SK-MEL-5 (cell line): ENCODE measurements at regions not wholly inside any gene's neighbourhood (a gene's known extent, or its start where the extent isn't known, plus 50 kb on each side); places are given as distances from the start of the nearest gene placed in this dataset.
"Not testable (repeated sequence)": the region's sequence is repeated elsewhere in the genome, so short reads cannot be mapped to it uniquely, and the experiment has no call there.

ENCODE experiments used
- DNase-seq: peaks from one replicate; pipeline ENCODE4 v3.0.0-alpha.2; 2016; ENCODE audit warnings: low read depth, low spot score
- in situ Hi-C: cut with HindIII; loops from 2 replicates; pipeline ENCODE4 v1.10.0; 2016; ENCODE audit warnings: low sequenced_read_pairs, high pct_unique_total_duplicates, low pct_unique_long_range_greater_than_20kb

- in situ Hi-C loops: no loop called here
These were observed 116.0 kb downstream of the GLUD2 start for GRCh38 chrX:121163443-121163842.

GRCh38 chrX:121165930-121166359 lies 118.5 kb downstream of the GLUD2 start:
- in situ Hi-C loops: no loop called here
- no peak for DNase-seq

More at GRCh38 chrX:121163443-121163842, 116.0 kb downstream of the GLUD2 start:
- no peak for DNase-seq

DNA sequence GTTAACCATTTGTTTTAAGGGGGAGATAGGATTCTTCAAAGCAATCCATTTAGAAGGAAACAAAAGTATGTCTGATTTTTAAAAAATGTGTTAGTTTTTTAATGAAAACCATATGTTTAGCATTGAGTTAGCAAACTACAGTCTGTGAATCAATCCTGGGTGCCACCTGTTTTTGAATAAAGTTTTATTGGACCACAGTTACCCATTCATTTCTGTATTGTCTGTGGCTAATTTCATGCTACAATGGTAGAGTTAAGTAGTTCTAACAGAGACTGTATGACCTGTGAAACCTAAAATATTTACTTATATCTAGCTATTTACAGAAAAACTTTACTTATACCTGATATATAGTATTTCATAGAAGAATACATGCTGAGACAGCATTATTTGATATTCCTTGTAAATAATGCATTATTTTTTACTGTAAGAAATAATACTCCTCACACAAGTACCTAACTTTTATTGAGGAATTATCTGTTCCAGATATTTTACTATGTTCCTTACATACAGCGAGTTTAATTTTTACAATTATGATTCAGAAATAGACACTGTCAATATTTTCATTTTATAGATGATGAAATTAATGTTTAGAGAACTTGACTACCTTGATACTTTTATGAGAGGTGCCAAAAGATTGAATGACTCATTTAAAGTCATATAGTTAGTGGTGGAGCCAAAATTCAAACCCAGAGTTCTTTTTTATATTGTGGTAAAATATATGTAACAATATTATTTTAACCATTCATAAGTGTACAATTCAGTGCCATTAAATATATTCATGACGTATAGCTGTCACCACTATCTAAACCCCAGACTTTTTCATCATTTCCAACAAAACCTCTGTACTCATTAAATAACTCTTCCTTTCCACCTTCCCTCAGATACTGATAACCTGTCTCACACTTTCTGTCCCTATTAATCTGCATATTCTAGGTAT lies 122.0 kb downstream of the GLUD2 start:
- in situ Hi-C loops: no loop called here
- DNase-seq: no peak

DNA sequence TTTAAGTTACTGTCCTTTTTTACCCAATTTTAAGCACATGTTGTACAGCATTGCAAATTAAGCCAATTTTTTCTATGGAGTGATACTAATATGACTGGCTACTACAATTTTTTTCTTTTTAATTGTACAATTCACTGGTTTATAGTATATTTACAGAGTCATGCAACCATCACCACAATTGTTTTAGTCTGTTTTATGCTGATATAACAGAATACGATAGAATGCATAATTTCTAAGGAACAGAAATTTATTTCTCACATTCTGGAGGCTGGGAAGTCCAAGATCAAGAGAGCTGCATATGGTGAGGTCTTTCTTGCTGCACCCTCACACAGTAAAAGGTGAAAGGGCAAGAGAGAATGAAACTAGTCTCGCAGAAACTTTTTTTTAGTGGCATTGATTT lies 125.3 kb downstream of the GLUD2 start:
- no peak for DNase-seq
- in situ Hi-C loops: no loop called here

DNA sequence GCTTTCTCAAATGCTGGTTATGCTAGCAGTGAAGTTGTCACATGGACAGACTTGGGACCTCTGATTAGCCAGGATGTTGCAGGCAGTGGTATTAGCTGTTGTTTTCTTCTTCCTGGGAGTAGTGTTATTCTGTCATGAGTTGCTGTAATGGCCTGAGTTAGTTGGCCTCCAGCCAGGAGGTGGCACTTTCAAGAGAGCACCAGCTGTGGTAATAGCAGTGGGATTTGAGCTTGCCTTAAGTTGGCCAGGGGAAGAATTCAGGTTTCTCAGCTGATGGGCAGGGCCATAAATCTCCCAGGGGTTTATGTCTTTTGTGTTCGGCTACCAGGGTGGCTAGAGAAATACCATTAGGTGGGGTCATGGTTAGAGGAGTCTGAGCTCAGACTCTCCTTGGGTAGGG lies 132.6 kb downstream of the GLUD2 start:
- in situ Hi-C loops: no loop called here
- no peak for DNase-seq

GRCh38 chrX:121191779-121192178 lies 144.4 kb downstream of the GLUD2 start:
- in situ Hi-C loops: no loop called here
- DNase-seq: no peak

- no peak for DNase-seq
- in situ Hi-C loops: no loop called here
These were observed 148.3 kb downstream of the GLUD2 start for GRCh38 chrX:121195719-121196118.

GRCh38 chrX:121196872-121197444 lies 149.5 kb downstream of the GLUD2 start:
- in situ Hi-C loops: not testable (repeated sequence)
- peak; percentile 26 for DNase-seq

GRCh38 chrX:121208563-121208962 lies 161.2 kb downstream of the GLUD2 start:
- DNase-seq: no peak
- in situ Hi-C loops: no loop called here

- in situ Hi-C loops: no loop called here
- DNase-seq: no peak
These were observed 169.4 kb downstream of the GLUD2 start for GRCh38 chrX:121216641-121217374.

DNA sequence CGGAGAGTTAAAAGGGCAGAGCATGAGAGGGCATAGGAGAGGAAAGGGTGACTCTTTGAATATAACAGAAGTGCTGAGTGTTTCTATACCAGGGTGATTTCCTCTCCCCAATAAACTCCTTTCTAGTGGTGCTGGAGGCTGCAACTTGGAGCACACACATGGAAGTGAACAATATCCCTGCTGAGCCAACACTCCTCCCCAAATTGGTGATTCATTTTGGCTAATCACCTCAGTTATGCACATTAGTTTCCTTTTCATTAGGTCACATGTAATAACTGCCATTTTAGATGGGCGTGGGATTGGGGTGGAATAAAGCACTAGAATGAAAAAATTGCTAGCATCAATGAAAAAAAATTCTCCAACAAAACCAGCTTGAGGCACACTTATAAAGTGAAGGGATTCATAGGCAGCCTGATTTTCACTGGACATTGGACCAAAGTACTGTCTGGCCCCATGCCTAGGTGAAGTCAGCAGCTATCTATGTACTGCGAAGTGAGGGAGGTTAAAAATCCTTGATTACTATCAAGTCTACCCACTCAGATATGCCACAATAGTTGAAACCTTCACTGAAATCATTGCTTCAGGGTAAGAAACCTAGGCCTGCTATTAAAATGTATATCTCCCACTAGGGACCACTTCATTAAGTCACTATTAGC lies 174.0 kb downstream of the GLUD2 start:
- in situ Hi-C loops: no loop called here
- no peak for DNase-seq

DNA sequence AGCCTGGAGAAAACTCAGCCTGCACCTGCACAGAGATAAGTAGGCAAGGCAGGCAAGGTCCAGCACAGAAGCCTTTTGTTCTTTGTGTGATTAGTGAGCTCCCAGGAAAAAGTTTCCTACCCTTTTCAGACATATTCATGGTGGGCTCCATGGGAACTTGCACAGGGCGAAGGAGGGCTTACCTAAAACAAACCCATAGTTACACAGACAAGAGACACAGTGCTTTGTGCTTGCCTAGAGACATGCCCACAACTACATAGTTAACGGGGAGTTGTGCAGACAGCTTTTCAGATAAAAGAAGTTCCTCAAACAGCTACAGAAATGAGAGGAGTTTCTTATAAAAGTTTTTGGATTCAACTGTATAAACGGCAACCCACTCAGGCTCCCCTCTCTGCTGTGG lies 180.5 kb downstream of the GLUD2 start:
- no peak for DNase-seq
- in situ Hi-C loops: no loop called here

- no peak for DNase-seq
- in situ Hi-C loops: no loop called here
These were observed 184.4 kb downstream of the GLUD2 start for GRCh38 chrX:121231566-121232358.

GRCh38 chrX:121236040-121236439 lies 188.6 kb downstream of the GLUD2 start:
- in situ Hi-C loops: no loop called here
- no peak for DNase-seq

DNA sequence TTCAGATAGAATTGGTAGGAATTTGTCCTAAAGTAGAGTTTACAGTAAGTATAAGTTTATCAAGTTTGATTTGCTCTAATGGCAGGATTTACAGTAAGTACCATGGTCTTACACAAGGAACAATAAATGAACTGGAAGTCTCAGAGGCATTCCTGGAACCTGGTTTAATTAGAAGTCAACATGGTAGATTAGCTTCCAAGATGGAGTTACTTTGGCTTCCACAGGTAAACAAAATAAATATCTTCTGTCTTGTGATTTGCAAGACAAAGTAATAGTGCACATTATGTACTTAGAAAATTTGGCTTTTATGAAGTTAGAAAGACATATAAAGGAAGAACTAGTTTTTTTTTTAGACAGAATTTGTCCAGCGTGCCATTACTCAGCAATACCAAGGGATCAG lies 190.7 kb downstream of the GLUD2 start:
- in situ Hi-C loops: no loop called here

DNA sequence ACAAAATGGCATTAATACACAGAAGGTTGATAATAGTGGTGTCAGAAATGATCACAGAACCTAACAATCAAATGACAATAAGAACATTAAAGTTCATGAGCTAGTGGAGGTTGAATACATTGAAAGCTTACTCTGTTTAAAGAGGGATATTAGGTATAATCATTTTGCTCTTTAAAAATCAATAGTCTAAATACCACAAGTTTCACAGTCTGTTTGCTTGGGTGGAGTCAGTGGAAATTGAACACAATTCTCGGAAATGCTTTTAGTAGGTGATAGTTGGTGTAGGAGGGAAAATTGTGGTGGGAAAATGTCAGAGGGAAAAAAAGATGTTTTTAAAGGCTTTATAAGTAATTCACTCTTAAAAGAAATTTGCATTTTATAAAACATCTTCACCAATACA lies 197.1 kb downstream of the GLUD2 start:
- in situ Hi-C loops: no loop called here
- no peak for DNase-seq

More for the DNA sequence above, 190.7 kb downstream of the GLUD2 start:
- no peak for DNase-seq

DNA sequence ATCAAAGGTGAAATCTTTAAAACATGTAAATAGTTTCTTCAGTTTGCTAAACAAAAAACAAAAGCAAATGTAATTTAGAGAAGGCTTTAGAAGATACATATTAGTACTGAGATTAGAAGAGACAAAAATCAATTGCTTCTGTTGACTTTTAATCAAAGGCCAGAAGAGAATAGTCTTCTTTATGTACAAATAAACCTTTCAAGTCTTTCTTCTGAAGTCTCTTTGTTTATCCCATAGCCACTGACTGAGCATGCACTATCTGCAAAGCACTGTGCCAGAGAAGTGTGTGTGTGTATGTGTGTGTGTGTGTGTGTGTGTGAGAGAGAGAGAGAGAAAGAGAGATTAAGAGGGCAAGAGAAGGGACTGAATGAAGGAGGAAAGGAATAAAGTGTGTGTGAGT lies 198.4 kb downstream of the GLUD2 start:
- in situ Hi-C loops: no loop called here
- peak; percentile 79 for DNase-seq
